GM21515 (cell line): ENCODE measurements at regions not wholly inside any gene's neighbourhood (a gene's known extent, or its start where the extent isn't known, plus 50 kb on each side); places are given as distances from the start of the nearest gene placed in this dataset.
"Not testable (repeated sequence)": the region's sequence is repeated elsewhere in the genome, so short reads cannot be mapped to it uniquely, and the experiment has no call there.

Experiments used
- ATAC-seq: cut with Tn5 transposase; IDR thresholded peaks from one replicate; pipeline ENCODE4 v1.9.1; 2021; ENCODE audit not compliant: unreplicated experiment

DNA sequence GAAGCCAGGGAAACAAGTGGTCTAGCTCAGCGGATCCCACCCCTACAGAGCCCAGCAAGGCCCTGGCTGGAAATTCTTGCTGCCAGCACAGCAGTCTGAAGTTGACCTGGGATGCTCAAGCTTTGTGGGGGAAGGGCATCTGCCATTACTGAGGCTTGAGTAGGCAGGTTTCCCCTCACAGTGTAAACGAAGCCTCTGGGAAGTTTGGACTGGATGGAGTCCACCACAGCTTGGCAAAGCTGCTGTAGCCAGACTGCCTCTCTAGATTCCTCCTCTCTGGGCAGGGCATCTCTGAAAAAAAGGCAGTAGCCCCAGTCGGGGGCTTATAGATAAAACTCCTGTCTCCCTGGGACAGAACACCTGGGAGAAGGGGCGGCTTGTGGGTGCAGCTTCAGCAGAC is 365.9 kb upstream of the SALL1 start:
- not testable (repeated sequence) for ATAC-seq

DNA sequence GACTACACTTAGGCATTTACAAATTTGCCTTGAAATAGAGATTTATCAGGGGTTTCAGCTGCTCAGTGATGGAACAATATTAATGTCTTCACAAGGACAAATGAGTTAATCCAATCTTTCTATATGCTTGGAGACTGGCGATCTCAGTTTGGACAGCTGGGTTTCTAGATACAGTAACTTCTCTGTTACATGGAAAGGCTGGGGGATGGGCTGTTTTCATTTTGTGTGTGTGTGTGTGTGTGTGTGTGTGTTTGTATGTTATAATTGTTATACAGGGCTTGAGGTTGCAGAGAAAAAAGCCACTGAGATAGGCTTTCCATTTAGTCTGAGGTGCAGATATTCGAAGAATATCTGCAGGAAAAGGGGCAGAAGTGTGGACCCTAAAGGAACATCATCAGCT is 359.3 kb upstream of the SALL1 start:
- ATAC-seq, result no peak

DNA sequence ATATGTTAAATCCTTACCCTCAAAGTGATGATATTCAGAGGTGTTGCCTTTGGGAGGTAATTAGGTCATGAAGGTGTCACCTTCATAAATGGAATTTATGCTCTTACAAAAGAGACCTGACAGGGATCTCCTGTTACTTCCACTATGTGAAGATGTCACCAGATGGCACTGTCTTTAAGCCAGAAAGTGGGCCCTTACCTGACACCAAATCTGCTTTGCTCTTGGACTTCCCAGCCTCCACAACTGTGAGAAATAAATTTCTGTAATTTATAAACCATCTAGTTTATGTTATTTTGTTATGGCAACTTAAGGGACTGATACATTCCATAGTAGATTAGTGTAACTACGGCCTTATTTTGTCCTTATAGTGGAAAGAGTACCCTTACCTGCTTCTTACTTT is 358.3 kb upstream of the SALL1 start:
- no peak for ATAC-seq

GRCh38 chr16:51508490-51509212 is 357.6 kb upstream of the SALL1 start:
- ATAC-seq, result no peak

- ATAC-seq, result no peak
Observed at GRCh38 chr16:51507286-51507685, 356.2 kb upstream of the SALL1 start.

- no peak for ATAC-seq
Observed at GRCh38 chr16:51500306-51500705, 349.2 kb upstream of the SALL1 start.

DNA sequence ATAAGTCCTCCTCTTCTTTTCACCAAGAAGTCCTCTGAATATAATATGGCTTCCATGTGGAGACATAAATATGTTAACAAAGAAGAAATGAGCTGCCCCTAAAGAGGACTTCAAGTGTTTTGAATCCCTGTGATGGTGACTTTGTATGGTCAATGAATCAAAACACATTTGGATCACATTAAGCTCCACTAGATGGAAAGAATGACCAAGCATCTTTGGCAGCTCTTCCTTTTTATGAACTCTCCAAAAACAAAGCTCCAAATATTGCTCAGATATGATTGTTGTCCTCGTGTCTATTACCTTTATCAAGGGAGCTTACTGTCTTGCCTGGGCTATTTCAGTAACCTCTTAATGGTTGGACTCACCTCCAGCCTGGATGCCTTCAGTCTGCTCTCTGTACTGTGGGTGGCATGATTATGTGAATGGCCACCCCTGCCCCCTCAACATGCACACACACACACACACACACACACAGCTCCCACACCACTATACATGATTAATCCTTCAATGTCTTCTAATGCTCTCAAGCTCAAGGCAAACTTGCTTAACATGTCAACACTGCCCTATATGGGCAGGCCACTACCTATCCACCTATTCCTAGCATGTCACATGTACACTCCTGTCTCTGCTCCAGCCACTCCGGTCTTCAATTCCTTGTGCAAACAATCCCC is 346.6 kb upstream of the SALL1 start:
- no peak for ATAC-seq

DNA sequence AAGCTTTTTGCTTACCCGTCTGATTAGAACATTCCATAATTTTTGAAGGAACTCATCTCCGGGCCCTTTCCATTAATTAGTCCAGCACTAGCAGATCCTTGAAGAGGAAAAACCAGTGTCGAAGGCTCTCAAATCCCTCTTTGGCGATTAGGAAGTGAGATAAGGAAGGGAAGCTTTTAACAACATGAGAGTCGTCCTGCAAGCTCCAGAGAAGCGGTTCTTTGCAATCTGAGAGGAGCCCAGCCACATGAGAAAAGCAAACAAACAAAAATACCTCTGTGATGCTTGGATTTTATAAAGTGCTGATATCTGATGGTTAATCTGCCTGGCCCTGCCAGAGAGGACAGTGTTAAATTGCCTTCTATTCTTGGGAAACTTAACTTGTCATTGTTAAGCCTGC is 339.8 kb upstream of the SALL1 start:
- no peak for ATAC-seq

GRCh38 chr16:51487880-51488279 is 336.8 kb upstream of the SALL1 start:
- ATAC-seq, result no peak

DNA sequence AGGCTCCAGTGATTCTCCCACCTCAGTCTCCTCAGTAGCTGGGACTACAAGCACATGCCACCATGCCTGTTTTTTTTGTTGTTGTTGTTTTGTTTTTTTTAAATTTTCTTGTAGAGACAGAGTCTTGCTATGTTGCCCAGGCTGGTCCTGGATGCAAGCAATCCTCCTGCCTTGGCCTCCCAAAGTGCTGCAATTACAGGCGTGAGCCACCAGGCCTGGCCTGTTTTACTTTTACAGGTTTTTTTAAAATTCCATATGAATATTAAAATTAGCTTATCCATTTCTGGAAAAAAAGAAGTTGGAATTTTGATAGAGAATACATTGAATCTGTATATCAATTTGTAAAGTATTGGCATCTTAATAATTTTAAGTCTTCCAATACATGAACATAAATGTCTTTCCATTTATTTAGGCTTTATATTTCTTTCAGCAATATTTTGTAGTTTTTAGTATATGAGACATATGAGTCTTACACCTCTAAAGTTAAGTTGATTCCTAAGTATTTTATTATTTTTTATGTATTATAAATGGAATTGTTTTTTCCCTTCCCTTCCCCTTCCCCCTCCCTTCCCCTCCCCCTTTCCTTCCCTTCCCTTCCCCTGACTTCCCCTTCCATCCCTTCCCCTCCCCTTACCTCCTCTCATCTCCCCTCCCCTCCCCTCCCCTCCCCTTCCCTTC is 323.5 kb upstream of the SALL1 start:
- no peak for ATAC-seq

DNA sequence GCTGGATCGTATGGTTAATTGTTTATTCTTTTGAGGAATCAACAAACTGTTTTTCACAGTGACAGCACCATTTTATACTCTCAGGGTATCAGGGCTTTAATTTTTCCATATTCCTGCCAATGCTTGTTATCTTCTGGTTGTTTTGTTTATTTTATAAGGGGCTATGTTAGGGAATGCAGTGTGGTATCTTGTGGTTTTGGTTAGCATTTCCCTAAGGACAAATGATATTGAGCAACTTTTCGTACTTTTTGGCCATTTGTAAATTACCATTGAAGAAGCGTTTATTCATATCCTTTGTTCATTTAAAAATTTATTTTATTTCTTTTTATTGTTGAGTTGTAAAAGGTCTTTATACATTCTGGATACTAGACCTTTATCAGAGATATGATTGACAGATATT is 322.0 kb upstream of the SALL1 start:
- no peak for ATAC-seq

GRCh38 chr16:51470492-51470891 is 319.4 kb upstream of the SALL1 start:
- ATAC-seq, result no peak

GRCh38 chr16:51464996-51465395 is 313.9 kb upstream of the SALL1 start:
- ATAC-seq, result no peak

GRCh38 chr16:51461255-51461654 is 310.2 kb upstream of the SALL1 start:
- ATAC-seq, result no peak

DNA sequence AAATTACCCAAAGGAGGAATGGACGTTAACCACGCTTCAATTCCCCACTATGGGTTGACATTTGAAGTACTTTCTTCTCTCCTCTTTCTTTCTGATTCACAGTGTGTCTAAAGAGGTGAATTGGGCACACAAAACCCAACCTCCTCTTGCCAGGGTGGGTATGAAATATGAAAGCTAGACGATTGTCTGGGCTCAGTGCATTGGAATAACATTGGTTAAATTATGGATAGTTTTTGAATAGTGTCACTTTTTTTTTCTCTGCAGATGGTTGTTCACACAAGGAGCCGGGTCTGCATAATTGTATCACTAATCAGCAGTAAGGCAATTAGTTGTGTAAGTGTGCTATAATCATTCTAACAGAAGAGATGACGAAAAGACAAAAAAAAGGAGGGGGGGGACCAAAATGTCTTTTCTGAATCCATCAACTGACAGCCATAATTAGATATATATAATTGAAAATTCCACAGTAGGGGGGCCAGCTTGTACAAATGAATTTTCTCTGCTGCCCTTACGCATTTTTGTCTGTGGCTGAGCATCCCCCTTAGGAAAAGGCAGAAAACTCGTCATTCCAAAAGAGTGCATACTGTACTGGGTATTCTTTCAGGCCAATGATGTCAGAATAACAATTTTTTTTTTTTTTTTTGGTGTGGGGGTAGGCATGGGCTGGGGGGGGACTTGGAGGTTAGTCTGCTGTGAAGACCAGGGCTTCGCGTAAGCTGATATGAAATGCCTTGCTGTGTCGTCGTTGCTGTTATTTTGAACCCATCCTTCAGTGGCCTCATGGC is 307.5 kb upstream of the SALL1 start:
- ATAC-seq, result no peak

GRCh38 chr16:51457775-51458174 is 306.7 kb upstream of the SALL1 start:
- ATAC-seq, result no peak

GRCh38 chr16:51455398-51455797 is 304.3 kb upstream of the SALL1 start:
- ATAC-seq, result no peak

DNA sequence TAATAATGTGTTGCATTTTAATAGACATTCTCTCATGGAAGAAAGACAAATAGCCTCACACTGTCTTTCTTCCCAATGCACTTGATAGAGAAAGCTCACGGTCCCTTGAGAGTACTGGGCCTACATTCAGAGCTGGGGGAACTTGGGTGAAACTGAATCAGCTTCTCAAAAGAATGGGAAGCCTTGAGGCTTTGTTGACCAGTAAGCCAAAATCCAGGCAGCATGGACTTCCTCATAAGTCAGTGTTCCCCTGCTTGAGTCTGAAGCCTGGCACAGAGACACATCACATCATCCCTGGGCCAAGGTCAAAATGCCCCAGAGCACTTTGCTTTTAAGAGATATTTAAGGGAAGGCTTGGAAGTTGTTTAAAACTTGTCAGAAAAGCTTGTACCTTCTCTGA is 302.2 kb upstream of the SALL1 start:
- ATAC-seq, result no peak

GRCh38 chr16:51450909-51451308 is 299.8 kb upstream of the SALL1 start:
- no peak for ATAC-seq

GRCh38 chr16:51450376-51450775 is 299.3 kb upstream of the SALL1 start:
- ATAC-seq, result no peak

DNA sequence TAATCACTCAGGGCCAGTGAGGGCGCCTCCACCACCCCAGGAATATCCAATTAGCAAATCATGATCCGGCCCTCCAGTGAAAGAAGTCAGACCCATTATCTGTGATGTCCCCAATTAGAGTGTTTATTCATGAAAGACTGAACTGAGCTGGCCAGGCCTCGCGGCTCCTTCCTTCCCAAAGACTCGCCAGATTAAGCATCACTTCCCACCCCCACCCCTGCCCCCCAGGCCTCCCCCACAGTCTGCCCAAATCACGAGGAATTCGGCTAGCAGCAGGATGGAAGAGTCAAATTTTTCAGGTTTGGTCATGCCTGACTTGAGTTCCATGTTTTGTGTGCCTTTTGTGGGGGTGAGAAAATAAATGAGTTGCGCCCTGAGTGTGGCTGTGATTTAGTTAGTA is 298.4 kb upstream of the SALL1 start:
- no peak for ATAC-seq

- ATAC-seq, result no peak
Observed at GRCh38 chr16:51445250-51445649, 294.2 kb upstream of the SALL1 start.
